ENCODE measurements at regions not wholly inside any gene's neighbourhood (a gene's known extent, or its start where the extent isn't known, plus 50 kb on each side); places are given as distances from the start of the nearest gene placed in this dataset.

DNA sequence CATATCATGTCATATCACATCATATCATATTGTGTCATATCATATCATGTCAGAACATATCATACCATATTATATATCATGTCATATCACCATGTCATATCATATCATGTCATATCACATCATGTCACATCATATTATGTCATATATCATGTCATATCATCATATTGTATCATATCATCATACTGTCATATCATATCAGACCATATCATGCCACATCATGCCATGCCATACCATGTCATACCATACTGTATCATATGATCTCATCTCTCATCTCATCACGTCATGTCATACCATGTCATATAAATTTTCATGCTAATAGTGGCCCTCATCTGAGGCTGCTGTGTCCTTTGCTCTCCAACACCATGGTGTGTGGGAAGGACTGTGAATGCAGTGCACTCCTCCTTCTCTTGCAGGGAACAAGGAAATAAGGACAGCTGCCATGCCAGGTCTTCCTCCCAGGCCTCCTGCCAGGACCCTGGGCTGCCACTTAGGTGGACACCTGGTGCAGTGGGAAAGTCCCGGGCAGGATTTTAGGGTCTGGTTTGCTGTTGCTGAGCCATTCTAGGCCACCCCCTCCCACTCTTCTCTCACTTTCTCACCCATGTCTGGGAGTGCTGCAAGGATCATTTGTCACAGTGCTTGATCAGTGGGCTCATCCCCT lies 72.4 kb upstream of the TRPM1 start:
- no peak for TF ChIP-seq POLR2A (IDR thresholded peaks at IDR 0.05; ENCODE audit: low read depth, low read length)
- TF ChIP-seq POLR2AphosphoS5 (IDR thresholded peaks at IDR 0.05; ENCODE audit: insufficient read depth, low read depth, low read length), result no peak
- TF ChIP-seq EZH2 (IDR thresholded peaks at IDR 0.05; ENCODE audit: borderline replicate concordance, low read depth, low read length, severe bottlenecking), result no peak
- TF ChIP-seq, protein P1, sequence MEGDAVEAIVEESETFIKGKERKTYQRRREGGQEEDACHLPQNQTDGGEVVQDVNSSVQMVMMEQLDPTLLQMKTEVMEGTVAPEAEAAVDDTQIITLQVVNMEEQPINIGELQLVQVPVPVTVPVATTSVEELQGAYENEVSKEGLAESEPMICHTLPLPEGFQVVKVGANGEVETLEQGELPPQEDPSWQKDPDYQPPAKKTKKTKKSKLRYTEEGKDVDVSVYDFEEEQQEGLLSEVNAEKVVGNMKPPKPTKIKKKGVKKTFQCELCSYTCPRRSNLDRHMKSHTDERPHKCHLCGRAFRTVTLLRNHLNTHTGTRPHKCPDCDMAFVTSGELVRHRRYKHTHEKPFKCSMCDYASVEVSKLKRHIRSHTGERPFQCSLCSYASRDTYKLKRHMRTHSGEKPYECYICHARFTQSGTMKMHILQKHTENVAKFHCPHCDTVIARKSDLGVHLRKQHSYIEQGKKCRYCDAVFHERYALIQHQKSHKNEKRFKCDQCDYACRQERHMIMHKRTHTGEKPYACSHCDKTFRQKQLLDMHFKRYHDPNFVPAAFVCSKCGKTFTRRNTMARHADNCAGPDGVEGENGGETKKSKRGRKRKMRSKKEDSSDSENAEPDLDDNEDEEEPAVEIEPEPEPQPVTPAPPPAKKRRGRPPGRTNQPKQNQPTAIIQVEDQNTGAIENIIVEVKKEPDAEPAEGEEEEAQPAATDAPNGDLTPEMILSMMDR (IDR thresholded peaks at IDR 0.05; ENCODE audit: extremely low read depth in 1 of 2, insufficient read depth in 1 of 2, low read depth in 1 of 2, low read length in 2 of 2), result no peak
- no peak for TF ChIP-seq FOS (IDR thresholded peaks at IDR 0.05; ENCODE audit: borderline replicate concordance, insufficient read depth, low read length)
- TF ChIP-seq MAX (IDR thresholded peaks at IDR 0.05; ENCODE audit: insufficient read depth, insufficient read length), result no peak
- TF ChIP-seq GATA2 (IDR thresholded peaks at IDR 0.05; ENCODE audit: insufficient read depth, insufficient read length, low read depth, low read length), result no peak
